HepG2 (cell line): ENCODE measurements at regions not wholly inside any gene's neighbourhood (a gene's known extent, or its start where the extent isn't known, plus 50 kb on each side); places are given as distances from the start of the nearest gene placed in this dataset.

Experiments
- ATAC-seq: fragments of 200-7000 bp; cut with Tn5 transposase; 3 replicates; pipeline ENCODE4 v1.9.1; 2020; ENCODE audit warnings: mild to moderate bottlenecking, moderate library complexity
- BruUV-seq: library from RNA; stranded (reverse); fragments of 400-500 nt; replicated peaks from 2 replicates; lab custom pipeline; 2021; lab: Mats Ljungman, UMichigan
- CTCF ChIA-PET: fragments of 300-600 bp; formaldehyde crosslinking; extraction: SDS; loops from one replicate; lab custom pipeline; 2021; ENCODE audit warnings: low total read pairs, inconsistent platforms, low intra/inter-chr PET ratio; lab: Yijun Ruan, JAX
- POLR2A ChIA-PET: fragments of 350-600 bp; sonication (Branson Sonifier 250); formaldehyde crosslinking; loops from one replicate; lab custom pipeline; 2020; ENCODE audit warnings: antibody characterized with exemption, inconsistent platforms; lab: Yijun Ruan, JAX
- DNase-seq: peaks from one replicate; pipeline ENCODE4 v3.0.0-alpha.2; 2015; ENCODE audit warnings: low spot score
- FAIRE-seq: peaks from 3 replicates; lab custom pipeline; 2011; peaks lifted over from hg19 to GRCh38; lab: Jason Lieb, UNC
- H2AFZ ChIP-seq: one replicate; pipeline ENCODE4 v1.6.1; 2011; ENCODE audit warnings: low read length, inconsistent platforms
- H3K27ac ChIP-seq: fragments of 300-600 bp; 3 replicates; pipeline ENCODE4 v1.8.0; 2011; ENCODE audit warnings: mixed run types, mild to moderate bottlenecking, mixed read lengths, low read length, inconsistent platforms; ENCODE audit not compliant: insufficient read depth; ENCODE audit errors: extremely low read length
- H3K27me3 ChIP-seq, 2 experiments: fragments of 200-600 bp in 1 of 2; 2 replicates in 1 of 2; 3 replicates in 1 of 2; pipeline versions ENCODE4 v1.6.0 to v1.8.0; 2011; ENCODE audit warnings: low read length in 2 of 2, mild to moderate bottlenecking in 2 of 2, moderate library complexity in 2 of 2, inconsistent platforms in 1 of 2; ENCODE audit not compliant: insufficient read depth in 2 of 2, control insufficient read depth in 1 of 2
- H3K36me3 ChIP-seq, 2 experiments: fragments of 200-600 bp in 1 of 2; replicated peaks in 1 of 2; 2 replicates in 1 of 2; 3 replicates in 1 of 2; pipeline versions ENCODE4 v1.5.1 to v1.8.0; 2011; ENCODE audit warnings: low read length in 2 of 2, inconsistent platforms in 1 of 2; ENCODE audit not compliant: insufficient read depth in 2 of 2, control insufficient read depth in 1 of 2
- H3K4me1 ChIP-seq: 2 replicates; pipeline ENCODE4 v1.5.1; 2012; ENCODE audit warnings: low read length, inconsistent platforms; ENCODE audit not compliant: insufficient read depth
- H3K4me2 ChIP-seq: 2 replicates; pipeline ENCODE4 v1.6.0; 2011; ENCODE audit warnings: low read depth, low read length, inconsistent platforms
- H3K4me3 ChIP-seq, 3 experiments: fragments of 200-600 bp in 1 of 3; sonication (generic), shearing (Covaris generic) in 1 of 3; replicated peaks in 1 of 3; 2 replicates each; pipeline ENCODE4 v1.5.1; 2011 to 2016; ENCODE audit warnings: low read length in 3 of 3, inconsistent platforms in 2 of 3, low read depth in 2 of 3, mild to moderate bottlenecking in 2 of 3, control low read depth in 1 of 3, mixed read lengths in 1 of 3; ENCODE audit not compliant: insufficient read depth in 1 of 3
- H3K79me2 ChIP-seq: one replicate; pipeline ENCODE4 v1.6.1; 2011; ENCODE audit warnings: low read length, inconsistent platforms; ENCODE audit not compliant: insufficient read depth
- H3K9ac ChIP-seq: 2 replicates; pipeline ENCODE4 v1.6.0; 2011; ENCODE audit warnings: mild to moderate bottlenecking, low read depth, low read length, inconsistent platforms; ENCODE audit not compliant: insufficient read depth
- H3K9me3 ChIP-seq: 2 replicates; pipeline ENCODE4 v1.5.1; 2012; ENCODE audit warnings: mild to moderate bottlenecking, low read length
- H4K20me1 ChIP-seq: 2 replicates; pipeline ENCODE4 v1.6.0; 2011; ENCODE audit warnings: inconsistent platforms, mild to moderate bottlenecking, low read length, moderate library complexity; ENCODE audit not compliant: insufficient read depth
- ATF4 ChIP-seq, 2 experiments: fragments of 450-650 bp in 1 of 2; sonication (generic) in 1 of 2; formaldehyde crosslinking; IDR thresholded peaks; 2 replicates each; pipeline versions ENCODE4 v1.5.0 to v1.8.0; 2020 to 2022; ENCODE audit warnings: mild to moderate bottlenecking in 1 of 2, missing genetic modification reagents in 1 of 2
- GPBP1L1 ChIP-seq: sonication (generic); formaldehyde crosslinking; IDR thresholded peaks from 2 replicates; pipeline ENCODE4 v1.5.0; 2020; ENCODE audit warnings: mild to moderate bottlenecking, missing genetic modification reagents
- NCOA2 ChIP-seq: sonication (generic); formaldehyde crosslinking; IDR thresholded peaks from 2 replicates; pipeline ENCODE4 v1.8.0; 2022; ENCODE audit warnings: inconsistent platforms
- SRF ChIP-seq: IDR thresholded peaks from 2 replicates; pipeline ENCODE4 v1.6.1; 2011; ENCODE audit warnings: mild to moderate bottlenecking, low read depth, low read length, moderate library complexity
- ZNF17 ChIP-seq: sonication (generic); formaldehyde crosslinking; IDR thresholded peaks from 2 replicates; pipeline ENCODE4 v1.5.0; 2020; ENCODE audit warnings: mild to moderate bottlenecking, missing genetic modification reagents
- ZNF251 ChIP-seq: sonication (generic); formaldehyde crosslinking; IDR thresholded peaks from 2 replicates; pipeline ENCODE4 v1.9.0; 2021; ENCODE audit warnings: mild to moderate bottlenecking, missing genetic modification reagents
- ZNF296 ChIP-seq: sonication (generic); formaldehyde crosslinking; conservative IDR thresholded peaks from 2 replicates; pipeline ENCODE4 v1.5.0; 2020; ENCODE audit warnings: mild to moderate bottlenecking, missing genetic modification reagents
- ZNF329 ChIP-seq: sonication (generic); formaldehyde crosslinking; IDR thresholded peaks from 2 replicates; pipeline ENCODE4 v1.9.0; 2021; ENCODE audit warnings: low read depth, mild to moderate bottlenecking, missing genetic modification reagents
- ZNF546 ChIP-seq: sonication (generic); formaldehyde crosslinking; conservative IDR thresholded peaks from 2 replicates; pipeline ENCODE4 v1.8.1; 2023; ENCODE audit warnings: mild to moderate bottlenecking, missing genetic modification reagents
- ZNF691 ChIP-seq: sonication (generic); formaldehyde crosslinking; IDR thresholded peaks from 2 replicates; pipeline ENCODE4 v1.4.0; 2020; ENCODE audit warnings: missing genetic modification reagents, low read depth, mild to moderate bottlenecking, borderline replicate concordance
- ZNF883 ChIP-seq: sonication (generic); formaldehyde crosslinking; IDR thresholded peaks from 2 replicates; pipeline ENCODE4 v1.5.1; 2020; ENCODE audit warnings: mild to moderate bottlenecking, missing genetic modification reagents; ENCODE audit errors: not compliant biosample characterization
- WGBS: methylation state at CpG from one replicate; pipeline ENCODE4 v1.1.6; 2017; ENCODE audit warnings: low lambda C conversion rate; 5-methylcytosine and 5-hydroxymethylcytosine counted together
- in situ Hi-C: cut with HindIII; loops from 2 replicates; pipeline ENCODE4 v1.10.0; 2017; ENCODE audit warnings: low pct_unique_long_range_greater_than_20kb; ENCODE audit not compliant: extremely low pct_ligation_motif_present
- intact Hi-C: fragments of 100-400 bp; cut with micrococcal nuclease; formaldehyde crosslinking; loops from one replicate; pipeline ENCODE4 v1.10.0; 2022; ENCODE audit not compliant: unreplicated experiment

GRCh38 chr14:89720076-89720687 is 234.3 kb downstream of the EFCAB11 start:
- H3K9ac ChIP-seq = no peak overlapping the region
- BruUV-seq = no TSS peak
- no peak overlapping the region for H3K4me2 ChIP-seq
- no peaks in the 10 kb centered on the region for H4K20me1 ChIP-seq
- FAIRE-seq = no peak
- 34% methylated on average over 7 of the region's 7 CpGs for WGBS
- no peak for ATAC-seq
- no peaks in the 10 kb centered on the region for H3K79me2 ChIP-seq
- ChIA-PET CTCF (no interaction called here), POLR2A (no interaction called here)
- in situ Hi-C loops = no loop called here
- no peak overlapping the region for H3K4me3 ChIP-seq
- H3K27me3 ChIP-seq = peaks cover 1 to 26% of the 10 kb centered on the region in 2 experiments; a peak in 3 of 5 replicates
- no peaks in the 10 kb centered on the region for H3K9me3 ChIP-seq
- no peak for DNase-seq
- peaks cover 24% of the 10 kb centered on the region for H3K4me1 ChIP-seq
- intact Hi-C loops = no loop called here
- no peak overlapping the region for H2AFZ ChIP-seq
- no peak overlapping the region for H3K27ac ChIP-seq
- TF ChIP-seq ZNF296 (CRISPR knock-in tag) = no peak
- TF ChIP-seq NCOA2 (CRISPR knock-in tag) = no peak
- no peak for TF ChIP-seq ATF4 (CRISPR knock-in tag; IDR thresholded peaks at IDR 0.05)
- no peak for TF ChIP-seq GPBP1L1 (CRISPR knock-in tag)
- no peak for TF ChIP-seq ZNF17 (CRISPR knock-in tag)
- TF ChIP-seq SRF = no peak
- no peak for TF ChIP-seq ZNF883 (CRISPR knock-in tag)
- TF ChIP-seq ZNF691 (CRISPR knock-in tag) = no peak
- no peak for TF ChIP-seq ZNF251
- no peak for TF ChIP-seq ZNF329 (CRISPR knock-in tag)
- TF ChIP-seq ZNF546 (CRISPR knock-in tag) = no peak
- H3K36me3 ChIP-seq = no peaks in the 10 kb centered on the region
